Fibroblast of peridontal ligament (primary cell): ENCODE measurements at regions not wholly inside any gene's neighbourhood (a gene's known extent, or its start where the extent isn't known, plus 50 kb on each side); places are given as distances from the start of the nearest gene placed in this dataset.

Experiments used
- DNase-seq: peaks from one replicate; pipeline ENCODE4 v3.0.0-alpha.2; 2010; ENCODE audit errors: extremely low read depth

- peak; percentile 37 for DNase-seq
These were observed 165.6 kb downstream of the PALM2AKAP2 start for GRCh38 chr9:109945573-109945972.

DNA sequence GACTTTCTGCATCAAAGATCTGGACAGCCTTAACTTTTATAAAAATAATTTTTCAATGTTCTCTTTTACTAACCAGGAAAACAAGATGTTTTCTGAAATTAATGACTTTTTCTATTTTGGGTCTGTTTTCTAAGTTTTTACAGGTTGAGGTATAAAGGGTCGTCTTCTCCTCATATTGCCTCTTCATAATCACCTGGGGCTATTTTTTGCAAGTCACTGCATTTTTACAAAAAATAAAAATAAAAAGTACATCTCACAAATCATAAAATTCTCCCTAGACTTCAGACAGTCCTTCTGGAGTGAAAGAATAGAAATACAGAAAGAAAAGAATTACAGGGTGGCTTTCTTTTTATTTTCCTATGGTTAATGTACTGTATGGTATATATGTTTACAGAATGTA lies 168.5 kb downstream of the PALM2AKAP2 start:
- DNase-seq: no peak

GRCh38 chr9:109950710-109951443 lies 170.9 kb downstream of the PALM2AKAP2 start:
- DNase-seq: no peak

- no peak for DNase-seq
These were observed 173.3 kb downstream of the PALM2AKAP2 start for GRCh38 chr9:109953300-109953699.

DNA sequence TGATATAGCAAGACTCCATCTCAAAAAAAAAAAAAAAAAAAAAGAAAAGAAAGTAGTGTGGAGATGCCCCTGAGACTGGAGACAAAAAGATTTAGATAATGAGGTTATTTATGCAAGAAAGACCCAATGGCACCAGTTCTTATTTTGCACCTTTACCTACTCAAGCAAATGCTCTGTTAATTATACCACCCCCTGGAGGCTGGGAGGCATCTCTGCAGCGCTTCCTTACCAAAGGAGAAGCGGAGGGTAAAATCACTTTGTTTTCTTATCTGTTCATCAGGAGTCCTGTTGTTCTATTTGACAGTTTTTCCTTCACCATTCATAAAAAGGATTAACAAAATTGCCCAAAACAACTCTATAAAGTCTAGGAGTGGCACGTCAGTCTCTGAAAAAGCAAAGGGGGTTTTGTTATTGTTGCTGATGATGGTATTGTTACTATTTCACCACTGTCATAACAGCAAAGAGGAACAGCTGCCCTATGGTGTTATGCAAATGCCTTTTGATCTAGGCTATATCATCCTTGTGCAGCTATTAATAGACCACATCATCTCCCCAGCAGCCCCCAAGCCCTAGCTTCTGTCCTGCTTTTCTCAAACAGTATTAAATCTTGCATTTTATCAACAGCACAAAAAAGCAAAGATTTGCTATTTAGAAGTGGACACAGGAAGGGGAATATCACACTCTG lies 174.0 kb downstream of the PALM2AKAP2 start:
- no peak for DNase-seq

DNA sequence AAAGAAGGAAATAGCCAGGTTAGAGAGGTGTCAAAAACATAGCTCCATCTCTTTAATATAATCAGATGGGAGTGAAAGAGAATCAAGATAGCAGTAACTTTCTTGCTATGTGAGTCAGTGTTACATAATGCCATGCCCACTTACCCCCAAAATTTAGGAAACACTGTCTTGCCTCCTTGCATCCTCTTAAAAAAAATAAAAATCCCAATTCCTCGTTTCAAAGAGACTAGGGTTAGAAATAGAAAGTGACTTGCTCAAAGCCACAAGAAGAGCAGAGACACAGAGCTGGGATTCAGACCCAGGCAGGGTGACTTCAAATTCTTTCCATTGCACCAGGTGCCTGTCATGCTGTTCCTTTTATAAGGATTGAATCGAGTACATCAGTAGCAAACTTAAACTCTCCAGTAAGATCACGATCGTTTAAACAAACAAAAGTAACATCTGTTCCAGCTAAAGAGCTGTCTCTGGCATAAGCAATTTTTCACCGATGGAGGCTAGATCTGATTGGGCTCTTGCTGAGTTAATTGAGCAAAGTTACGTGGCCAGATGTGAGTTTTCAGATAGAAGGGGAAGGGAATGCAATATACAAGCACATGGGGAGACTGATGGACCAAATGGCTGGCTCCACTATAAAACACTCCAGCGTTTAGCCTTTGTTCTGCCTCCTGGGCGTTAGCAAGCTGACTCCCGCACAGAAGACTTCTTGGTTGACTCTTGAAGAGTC lies 176.9 kb downstream of the PALM2AKAP2 start:
- peak; percentile 60 for DNase-seq

- DNase-seq: no peak
These were observed 179.7 kb downstream of the PALM2AKAP2 start for GRCh38 chr9:109959679-109960078.

DNA sequence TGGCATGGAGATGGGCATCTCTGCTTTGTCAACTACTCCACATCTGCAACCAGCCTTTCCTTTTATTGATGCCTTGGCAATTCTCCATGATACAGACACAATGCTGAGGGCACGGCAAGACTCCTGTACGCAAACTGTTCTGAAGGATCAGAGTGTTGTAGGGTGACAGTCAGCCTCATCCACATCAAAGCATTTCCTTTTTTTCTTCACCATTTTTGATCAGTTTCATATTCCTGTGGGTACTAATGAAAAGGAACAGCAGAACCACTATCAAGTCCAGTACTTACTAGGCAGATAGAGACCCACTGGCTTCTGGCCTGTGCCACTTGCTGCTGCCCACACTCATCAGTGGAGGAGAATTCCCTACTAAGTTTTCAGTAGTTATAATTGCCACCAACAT lies 181.6 kb downstream of the PALM2AKAP2 start:
- DNase-seq: no peak

DNA sequence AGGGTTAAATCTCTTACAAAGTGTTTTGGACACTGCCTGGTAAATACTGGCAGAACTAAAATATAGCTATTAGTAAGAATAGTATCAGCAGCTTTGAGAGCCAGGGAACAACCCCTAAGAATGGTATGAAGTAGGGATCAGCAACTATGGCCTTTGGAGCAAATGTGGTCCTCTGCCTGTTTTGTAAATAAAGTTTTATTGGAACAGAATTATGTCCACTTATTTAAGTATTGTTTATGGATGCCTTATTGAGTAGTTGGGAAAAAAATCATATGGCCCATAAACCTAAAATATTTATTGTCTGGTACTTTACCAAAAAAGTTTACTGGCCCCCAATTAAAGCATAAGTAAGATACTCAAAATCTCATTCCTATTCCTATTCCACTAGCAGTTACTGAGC lies 182.2 kb downstream of the PALM2AKAP2 start:
- DNase-seq: no peak

DNA sequence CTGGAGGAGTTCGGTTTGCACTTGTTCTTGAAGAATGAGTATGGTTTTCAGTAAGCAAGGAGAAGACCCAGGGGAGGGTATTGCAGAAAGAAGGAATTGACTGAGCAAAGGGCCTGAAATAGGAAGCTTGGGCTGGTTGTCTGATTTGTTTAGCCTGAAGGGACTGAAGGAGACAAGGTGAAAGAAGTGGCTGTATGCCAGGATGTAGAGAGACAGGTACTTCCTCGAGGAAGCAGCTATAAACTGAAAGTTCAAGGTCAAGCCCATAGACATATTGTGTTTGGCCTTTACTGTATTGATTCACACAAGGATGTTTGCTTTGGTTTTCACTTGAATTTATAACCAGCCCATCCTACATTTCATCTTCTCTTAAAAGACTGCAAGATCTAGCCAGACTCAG lies 183.1 kb downstream of the PALM2AKAP2 start:
- DNase-seq: no peak

DNA sequence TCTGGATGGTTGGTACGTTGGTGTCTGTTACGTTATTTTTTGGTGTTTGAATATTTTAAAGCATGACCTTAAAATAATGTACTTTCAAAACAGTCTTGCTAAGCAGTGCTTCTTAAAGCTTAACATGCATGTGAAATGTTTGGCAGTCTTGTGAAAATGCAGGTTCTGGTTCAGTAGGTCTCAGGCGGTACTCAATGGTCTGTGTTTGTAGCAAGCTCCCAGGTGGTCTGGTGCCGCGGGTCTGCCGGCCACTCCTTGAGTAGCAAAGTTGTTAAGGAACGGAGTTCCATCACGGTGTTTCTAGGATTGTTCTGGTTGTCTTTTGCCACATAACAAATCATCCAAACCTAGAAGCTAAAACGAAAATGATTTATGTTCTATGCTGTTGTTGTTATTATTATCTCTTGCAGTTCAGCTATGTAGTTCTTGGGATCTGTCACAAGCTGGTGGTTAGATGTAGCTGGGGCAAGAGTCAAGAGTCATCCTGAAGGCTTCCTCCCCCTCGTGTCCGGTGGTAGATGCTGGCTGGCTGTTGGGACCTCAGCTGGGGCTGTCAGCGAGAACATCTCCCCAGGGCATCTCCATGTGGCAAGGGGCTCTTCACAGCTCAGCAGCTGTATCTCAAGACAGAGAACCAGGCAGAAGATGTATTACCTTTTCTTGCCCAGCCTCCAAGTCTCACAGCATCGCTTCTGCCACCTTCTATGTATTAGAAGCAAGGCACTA lies 186.8 kb downstream of the PALM2AKAP2 start:
- DNase-seq: no peak

DNA sequence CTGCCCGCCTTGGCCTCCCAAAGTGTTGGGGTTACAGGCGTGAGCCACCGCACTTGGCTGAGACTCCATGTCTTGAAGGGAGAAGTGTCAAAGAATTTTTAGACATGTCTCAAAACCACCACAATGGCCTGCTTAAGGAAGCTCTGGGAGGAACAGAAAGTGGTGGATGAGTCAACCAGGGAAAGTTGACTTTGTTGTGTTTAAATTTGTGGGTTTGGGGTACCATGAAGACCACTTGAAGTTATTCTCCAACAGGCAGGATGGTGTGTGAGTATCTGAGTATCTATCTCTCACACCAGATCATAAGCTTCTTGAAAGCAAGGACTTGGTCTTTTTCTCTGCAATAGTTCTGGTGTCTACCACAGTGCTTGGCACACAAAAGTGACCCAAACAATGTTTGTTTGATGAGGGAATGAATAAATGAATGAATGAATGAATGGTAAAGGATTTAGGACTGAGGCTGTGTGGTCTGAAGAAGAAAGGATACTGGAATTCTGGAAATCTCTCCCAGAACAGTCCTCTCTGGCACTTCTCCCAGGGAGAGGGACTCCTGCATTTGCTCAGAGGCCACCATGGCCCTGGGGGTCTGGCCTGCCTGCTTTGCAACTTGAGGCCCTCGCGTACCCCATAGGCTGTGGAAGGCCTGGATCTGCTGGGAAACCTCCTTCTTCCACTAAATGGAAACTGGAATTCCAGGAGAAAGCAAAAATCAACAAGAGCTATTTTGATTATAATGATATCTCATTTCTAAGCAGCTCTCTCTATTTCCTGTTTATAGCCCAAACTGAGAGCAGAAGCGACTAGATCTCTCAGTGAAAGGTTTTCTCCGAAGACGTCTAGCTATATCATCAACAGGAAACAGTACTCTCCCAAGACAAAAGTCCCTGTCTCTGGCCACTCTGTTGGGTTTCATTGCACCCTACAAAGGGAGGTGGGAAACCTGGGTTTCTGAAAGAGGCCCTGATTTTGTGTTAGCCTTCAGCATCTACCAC lies 187.9 kb downstream of the PALM2AKAP2 start:
- DNase-seq: no peak

- peak; percentile 26 for DNase-seq
These were observed 189.0 kb downstream of the PALM2AKAP2 start for GRCh38 chr9:109969011-109969410.

GRCh38 chr9:109969573-109970237 lies 189.7 kb downstream of the PALM2AKAP2 start:
- DNase-seq: no peak

- DNase-seq: no peak
These were observed 191.2 kb downstream of the PALM2AKAP2 start for GRCh38 chr9:109971226-109971625.

DNA sequence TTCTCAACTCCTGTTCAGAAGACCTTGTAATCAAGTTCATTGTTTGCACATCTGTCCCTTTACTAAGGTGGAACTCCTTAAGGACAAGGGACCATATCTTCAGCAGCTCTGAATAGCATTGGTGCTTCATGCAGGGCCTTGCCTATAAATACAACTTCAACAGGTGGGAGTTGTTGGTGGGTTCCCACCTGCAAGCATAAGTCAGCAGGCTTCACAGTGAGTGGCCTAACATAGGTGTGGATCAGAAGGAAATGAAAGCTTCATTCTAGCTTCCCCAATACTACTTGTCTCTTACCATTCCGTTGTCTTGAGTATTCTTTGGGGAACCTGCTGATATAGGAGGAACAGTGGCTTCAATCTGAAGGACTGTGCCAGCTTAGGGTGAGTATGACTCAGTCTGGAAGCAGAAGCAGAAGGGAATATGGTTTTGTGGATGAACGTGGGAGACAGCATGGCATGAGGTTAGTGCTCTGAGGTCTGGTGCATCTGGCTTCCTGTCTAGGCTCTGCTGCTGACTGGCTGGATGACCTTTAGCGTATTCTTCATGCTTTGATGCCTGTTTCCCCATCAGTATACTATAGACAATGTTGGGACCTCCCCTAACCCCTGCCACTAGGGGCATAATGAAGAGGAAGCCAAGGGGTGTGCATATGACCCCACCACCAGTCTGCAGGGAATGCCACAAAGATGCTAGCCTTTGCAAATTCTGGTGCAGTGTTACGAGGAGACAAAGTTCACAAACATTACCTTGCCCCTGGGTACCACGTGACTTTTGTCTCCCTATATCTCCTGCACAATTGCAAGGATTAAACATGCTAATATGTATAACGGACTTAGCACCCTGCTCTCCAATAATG lies 192.3 kb downstream of the PALM2AKAP2 start:
- no peak for DNase-seq

- DNase-seq: no peak
These were observed 193.3 kb downstream of the PALM2AKAP2 start for GRCh38 chr9:109973336-109973735.

DNA sequence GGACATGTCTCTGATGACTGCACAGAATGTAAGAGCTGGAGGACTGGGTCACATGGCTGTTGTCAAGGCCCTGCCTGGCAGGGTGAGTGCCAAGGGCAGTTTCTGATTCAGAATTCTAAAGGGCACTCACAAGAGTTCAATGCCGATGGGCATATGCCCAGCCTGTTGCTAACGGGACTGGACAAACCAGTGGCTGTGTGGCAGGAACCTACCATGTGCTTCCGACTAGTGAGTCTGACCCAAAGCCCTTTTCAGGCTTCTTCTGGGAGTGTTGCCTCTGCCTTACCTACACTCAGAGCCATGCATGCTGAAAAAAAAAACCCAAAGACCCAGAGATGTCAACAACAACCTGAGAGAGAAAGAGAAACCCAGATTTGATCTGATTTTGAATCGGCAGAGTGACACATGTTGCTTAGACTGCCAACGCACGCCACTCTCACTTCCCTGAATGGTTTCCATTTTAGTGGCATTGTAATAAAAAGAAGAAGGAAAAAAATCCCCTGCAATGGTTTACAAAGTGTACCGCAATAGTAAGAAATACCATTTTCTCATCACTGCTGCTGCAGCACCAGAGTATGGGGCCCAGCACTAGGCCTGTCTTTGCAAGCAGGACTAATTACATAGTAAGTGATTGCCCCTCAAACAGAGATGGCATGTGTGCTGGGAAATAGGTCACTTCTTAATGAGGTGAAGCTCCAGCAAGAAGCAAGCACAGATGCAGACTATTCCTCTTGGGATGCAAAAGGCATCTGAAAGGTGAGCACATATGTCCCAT lies 194.3 kb downstream of the PALM2AKAP2 start:
- DNase-seq: no peak

GRCh38 chr9:109974918-109975276 lies 194.9 kb downstream of the PALM2AKAP2 start:
- no peak for DNase-seq
